ENCODE measurements at regions not wholly inside any gene's neighbourhood (a gene's known extent, or its start where the extent isn't known, plus 50 kb on each side); places are given as distances from the start of the nearest gene placed in this dataset.

DNA sequence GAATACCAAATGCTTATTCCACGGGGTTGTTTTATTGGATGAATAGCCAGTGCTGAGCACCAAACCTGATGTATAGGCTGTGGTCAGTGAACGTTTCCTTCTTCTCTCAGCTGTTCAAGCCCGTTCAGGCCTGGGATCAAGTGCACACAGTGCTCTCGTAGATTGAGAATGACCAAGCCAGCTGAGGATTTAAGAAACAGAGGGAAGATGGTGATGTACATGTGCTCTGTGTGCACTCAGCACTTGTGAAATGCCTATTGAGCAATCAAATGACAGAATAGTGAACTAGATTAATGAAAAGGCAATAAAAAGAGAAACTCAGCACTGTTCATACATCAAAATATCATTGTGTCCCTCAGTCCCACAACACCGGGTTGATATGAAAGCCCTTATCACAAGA, 302.5 kb downstream of the BMPER start:
- H3K9me3 ChIP-seq: no peaks in the 10 kb centered on the region
- no peak for TF ChIP-seq POLR2AphosphoS5 (IDR thresholded peaks at IDR 0.05)
- no peak for TF ChIP-seq POLR2A (IDR thresholded peaks at IDR 0.05)
- TF ChIP-seq, protein P1, sequence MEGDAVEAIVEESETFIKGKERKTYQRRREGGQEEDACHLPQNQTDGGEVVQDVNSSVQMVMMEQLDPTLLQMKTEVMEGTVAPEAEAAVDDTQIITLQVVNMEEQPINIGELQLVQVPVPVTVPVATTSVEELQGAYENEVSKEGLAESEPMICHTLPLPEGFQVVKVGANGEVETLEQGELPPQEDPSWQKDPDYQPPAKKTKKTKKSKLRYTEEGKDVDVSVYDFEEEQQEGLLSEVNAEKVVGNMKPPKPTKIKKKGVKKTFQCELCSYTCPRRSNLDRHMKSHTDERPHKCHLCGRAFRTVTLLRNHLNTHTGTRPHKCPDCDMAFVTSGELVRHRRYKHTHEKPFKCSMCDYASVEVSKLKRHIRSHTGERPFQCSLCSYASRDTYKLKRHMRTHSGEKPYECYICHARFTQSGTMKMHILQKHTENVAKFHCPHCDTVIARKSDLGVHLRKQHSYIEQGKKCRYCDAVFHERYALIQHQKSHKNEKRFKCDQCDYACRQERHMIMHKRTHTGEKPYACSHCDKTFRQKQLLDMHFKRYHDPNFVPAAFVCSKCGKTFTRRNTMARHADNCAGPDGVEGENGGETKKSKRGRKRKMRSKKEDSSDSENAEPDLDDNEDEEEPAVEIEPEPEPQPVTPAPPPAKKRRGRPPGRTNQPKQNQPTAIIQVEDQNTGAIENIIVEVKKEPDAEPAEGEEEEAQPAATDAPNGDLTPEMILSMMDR (IDR thresholded peaks at IDR 0.05): no peak
- TF ChIP-seq EP300 (IDR thresholded peaks at IDR 0.05; ENCODE audit: low read depth): no peak
- H3K4me1 ChIP-seq: no peaks in the 10 kb centered on the region
- WGBS, 2 donors (ENCODE audit: low coverage in 1 of 2): 76 to 79% methylated on average over 3 to 5 of the region's 5 CpGs
- DNase-seq: no peak
- intact Hi-C loops (cut with DNase I; ENCODE audit: low total_unique reads) (no loop called here), in situ Hi-C loops (cut with MboI; ENCODE audit: low pct_ligation_motif_present in 1 of 4, low pct_unique_long_range_greater_than_20kb in 1 of 4, low sequenced_read_pairs in 3 of 4) (no loop called here)
- H3K4me3 ChIP-seq: no peak overlapping the region
- H3K27me3 ChIP-seq: no peaks in the 10 kb centered on the region
- no peaks in the 10 kb centered on the region for H3K36me3 ChIP-seq
- no peak overlapping the region for H3K27ac ChIP-seq

DNA sequence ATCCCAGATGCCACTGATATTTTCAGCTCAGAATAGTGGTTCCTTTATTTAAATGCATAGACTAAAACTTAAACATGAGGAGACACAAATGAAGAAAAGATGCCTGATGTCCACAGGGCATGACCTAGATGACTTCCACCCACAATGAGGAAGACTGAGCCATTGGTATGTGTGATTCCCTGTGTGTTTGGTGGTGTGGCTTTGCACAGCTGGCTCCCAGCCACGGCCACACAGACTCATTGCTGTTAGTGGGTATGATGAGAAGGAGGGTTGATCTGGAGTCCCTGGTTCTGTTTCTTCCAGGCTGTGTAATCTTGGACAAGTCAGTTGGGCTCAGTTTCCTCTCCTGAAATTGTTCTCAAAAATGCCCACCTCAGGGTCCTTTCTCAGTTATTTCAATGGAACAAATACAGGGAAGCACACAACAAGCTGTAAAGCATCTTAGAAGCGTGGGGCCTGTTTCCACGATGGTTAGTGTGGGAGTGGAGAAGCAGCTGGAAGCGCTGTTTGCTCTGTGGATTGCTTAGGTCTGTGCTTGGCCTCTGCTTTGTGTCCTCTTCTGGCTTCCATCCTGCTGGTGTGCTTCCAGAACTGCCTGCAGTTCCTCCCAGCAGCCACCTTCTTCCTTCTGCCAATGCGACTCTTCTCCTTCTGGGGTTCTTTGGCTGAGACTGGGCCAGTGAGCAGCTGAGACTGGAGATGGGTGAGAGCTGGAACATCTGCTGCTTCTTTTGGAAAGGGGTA, 303.7 kb downstream of the BMPER start:
- DNase-seq: no peak
- TF ChIP-seq EP300 (IDR thresholded peaks at IDR 0.05; ENCODE audit: low read depth): no peak
- in situ Hi-C loops (cut with MboI; ENCODE audit: low pct_ligation_motif_present in 1 of 4, low pct_unique_long_range_greater_than_20kb in 1 of 4, low sequenced_read_pairs in 3 of 4): no loop called here
- Histone ChIP-seq H3K36me3 (no peaks in the 10 kb centered on the region), H3K9me3 (no peaks in the 10 kb centered on the region), H3K27me3 (no peaks in the 10 kb centered on the region), H3K4me3 (no peak overlapping the region), H3K27ac (no peak overlapping the region), H3K4me1 (no peaks in the 10 kb centered on the region)
- intact Hi-C loops (cut with DNase I; ENCODE audit: low total_unique reads): no loop called here
- 56% methylated on average over 5 of the region's 5 CpGs; no CpG with 5 or more reads in 1 of the 2 donors for WGBS, 2 donors (ENCODE audit: low coverage in 1 of 2)

DNA sequence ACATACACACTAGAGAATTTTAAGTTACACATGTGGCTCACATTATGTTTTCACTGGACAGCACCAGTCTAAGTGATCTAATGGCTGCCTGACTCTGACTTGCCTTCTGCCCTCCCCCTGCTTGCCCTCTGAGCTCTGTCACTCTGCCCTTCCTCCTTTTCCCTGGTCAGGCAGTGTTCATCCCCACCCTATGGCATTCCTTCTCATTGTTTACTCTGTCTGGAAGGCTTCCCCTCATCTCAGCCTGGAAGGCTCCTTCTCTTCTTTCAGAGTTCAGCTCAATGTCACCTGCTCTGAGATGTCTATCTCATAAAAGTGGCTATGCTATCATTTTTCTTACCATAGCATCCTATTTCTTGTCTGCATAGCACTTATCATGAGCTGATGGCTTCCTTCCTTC, 305.7 kb downstream of the BMPER start:
- TF ChIP-seq POLR2A (IDR thresholded peaks at IDR 0.05) (no peak), POLR2AphosphoS5 (IDR thresholded peaks at IDR 0.05) (no peak)
- TF ChIP-seq, protein P1 (IDR thresholded peaks at IDR 0.05): no peak
- Histone ChIP-seq H3K27ac (no peak overlapping the region), H3K4me3 (no peak overlapping the region), H3K36me3 (no peaks in the 10 kb centered on the region), H3K4me1 (no peaks in the 10 kb centered on the region), H3K9me3 (no peaks in the 10 kb centered on the region), H3K27me3 (no peaks in the 10 kb centered on the region)
- in situ Hi-C loops (cut with MboI; ENCODE audit: low pct_ligation_motif_present in 1 of 4, low pct_unique_long_range_greater_than_20kb in 1 of 4, low sequenced_read_pairs in 3 of 4): no loop called here
- no peak for DNase-seq
- intact Hi-C loops (cut with DNase I; ENCODE audit: low total_unique reads): no loop called here

DNA sequence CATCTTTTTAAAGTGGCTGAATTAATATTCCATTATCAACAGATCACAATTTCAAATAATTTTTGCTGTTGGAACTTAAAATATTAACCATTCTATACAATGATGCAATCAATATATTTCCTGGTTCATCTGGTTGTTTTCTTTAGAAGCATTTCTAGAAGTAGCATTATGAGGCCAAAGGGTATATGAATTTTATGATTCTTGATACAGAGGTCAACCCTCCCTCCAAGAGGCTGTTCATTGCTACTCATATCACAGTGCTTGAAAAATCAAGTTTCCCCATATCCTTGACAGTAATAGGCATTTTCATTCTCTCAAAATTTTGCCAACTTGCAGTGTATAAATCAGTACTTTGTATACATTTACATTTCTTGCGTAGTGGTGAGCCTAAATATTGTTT, 312.6 kb downstream of the BMPER start:
- H3K36me3 ChIP-seq: no peaks in the 10 kb centered on the region
- H3K4me1 ChIP-seq: no peaks in the 10 kb centered on the region
- TF ChIP-seq EP300 (IDR thresholded peaks at IDR 0.05; ENCODE audit: low read depth) (no peak), POLR2AphosphoS5 (IDR thresholded peaks at IDR 0.05) (no peak), POLR2A (IDR thresholded peaks at IDR 0.05) (no peak)
- TF ChIP-seq, protein P1 (IDR thresholded peaks at IDR 0.05): no peak
- H3K27ac ChIP-seq: no peak overlapping the region
- intact Hi-C loops (cut with DNase I; ENCODE audit: low total_unique reads): no loop called here
- DNase-seq: no peak
- 88 to 100% methylated on average over 1 of the region's 1 CpG for WGBS, 2 donors (ENCODE audit: low coverage in 1 of 2)
- no peaks in the 10 kb centered on the region for H3K9me3 ChIP-seq
- in situ Hi-C loops (cut with MboI; ENCODE audit: low pct_ligation_motif_present in 1 of 4, low pct_unique_long_range_greater_than_20kb in 1 of 4, low sequenced_read_pairs in 3 of 4): no loop called here
- H3K27me3 ChIP-seq: no peaks in the 10 kb centered on the region
- H3K4me3 ChIP-seq: no peak overlapping the region

DNA sequence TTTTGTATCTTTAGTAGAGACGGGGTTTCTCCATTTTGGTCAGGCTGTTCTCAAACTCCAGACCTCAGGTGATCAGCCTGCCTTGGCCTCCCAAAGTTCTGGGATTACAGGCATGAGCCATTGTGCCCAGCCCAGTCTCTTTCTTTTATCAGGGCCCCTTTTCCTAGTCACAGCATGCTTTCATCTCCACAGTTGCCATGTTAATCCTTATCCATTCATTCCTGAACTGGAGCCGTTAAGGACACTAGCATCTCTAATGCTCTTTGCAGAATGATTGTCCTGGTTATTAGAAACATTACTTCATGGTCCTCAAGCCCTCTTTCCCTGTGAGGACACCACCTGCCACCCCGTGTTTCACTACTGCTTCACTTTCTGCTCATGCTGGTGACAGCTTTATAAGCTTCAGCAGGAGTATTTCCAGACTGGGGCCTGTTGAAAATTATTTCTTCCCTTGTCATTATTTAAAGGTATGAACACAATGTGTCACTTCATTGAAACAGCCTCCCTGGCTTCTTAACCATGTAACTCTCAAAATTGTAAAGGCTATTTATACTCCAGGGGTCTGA, 313.9 kb downstream of the BMPER start:
- Histone ChIP-seq H3K27me3 (no peaks in the 10 kb centered on the region), H3K4me1 (no peaks in the 10 kb centered on the region), H3K36me3 (no peaks in the 10 kb centered on the region), H3K4me3 (no peak overlapping the region), H3K27ac (no peak overlapping the region), H3K9me3 (no peaks in the 10 kb centered on the region)
- intact Hi-C loops (cut with DNase I; ENCODE audit: low total_unique reads): no loop called here
- no peak for DNase-seq
- no peak for TF ChIP-seq POLR2AphosphoS5 (IDR thresholded peaks at IDR 0.05)
- TF ChIP-seq EP300 (IDR thresholded peaks at IDR 0.05; ENCODE audit: low read depth): no peak
- TF ChIP-seq POLR2A (IDR thresholded peaks at IDR 0.05): no peak
- TF ChIP-seq, protein P1 (IDR thresholded peaks at IDR 0.05): no peak
- WGBS, 2 donors (ENCODE audit: low coverage in 1 of 2): 59 to 70% methylated on average over 2 to 3 of the region's 3 CpGs
- in situ Hi-C loops (cut with MboI; ENCODE audit: low pct_ligation_motif_present in 1 of 4, low pct_unique_long_range_greater_than_20kb in 1 of 4, low sequenced_read_pairs in 3 of 4): no loop called here

All from transverse colon (tissue), 4 donors.